Mesothelial cell of epicardium (in vitro differentiated cells): ENCODE measurements at regions not wholly inside any gene's neighbourhood (a gene's known extent, or its start where the extent isn't known, plus 50 kb on each side); places are given as distances from the start of the nearest gene placed in this dataset.
"Not testable (repeated sequence)": the region's sequence is repeated elsewhere in the genome, so short reads cannot be mapped to it uniquely, and the experiment has no call there.

ENCODE experiments used
- DNase-seq, 2 experiments: peaks; one replicate each; pipeline ENCODE4 v3.0.0; 2021; ENCODE audit warnings: low spot score in 2 of 2; ENCODE audit not compliant: unreplicated experiment in 2 of 2
- H3K27ac Mint-ChIP-seq: 2 replicates; pipeline ENCODE4 v1.8.0; 2021; ENCODE audit warnings: mixed read lengths
- H3K27me3 Mint-ChIP-seq: 2 replicates; pipeline ENCODE4 v1.8.0; 2021; ENCODE audit warnings: low read depth, mixed read lengths
- H3K36me3 Mint-ChIP-seq: 2 replicates; pipeline ENCODE4 v1.8.0; 2021; ENCODE audit warnings: mixed read lengths
- H3K4me1 Mint-ChIP-seq: 2 replicates; pipeline ENCODE4 v1.8.0; 2021; ENCODE audit warnings: mixed read lengths
- H3K4me3 Mint-ChIP-seq: 2 replicates; pipeline ENCODE4 v1.8.0; 2021; ENCODE audit warnings: mild to moderate bottlenecking, moderate library complexity, mixed read lengths
- H3K9me3 Mint-ChIP-seq: 2 replicates; pipeline ENCODE4 v1.8.0; 2021; ENCODE audit warnings: mixed read lengths
- CTCF ChIP-seq: fragments of 200-600 bp; sonication (generic); IDR thresholded peaks from one replicate; pipeline ENCODE4 v1.5.0; 2021; ENCODE audit warnings: antibody characterized with exemption; ENCODE audit not compliant: unreplicated experiment

GRCh38 chr12:87202189-87202588 lies 827.0 kb downstream of the C12orf50 start:
- no peak for TF ChIP-seq CTCF
- no peaks in the 10 kb centered on the region for H3K27me3 Mint-ChIP-seq
- H3K36me3 Mint-ChIP-seq, result peaks cover 9% of the 10 kb centered on the region
- no peak overlapping the region for H3K4me3 Mint-ChIP-seq
- H3K27ac Mint-ChIP-seq, result no peak overlapping the region
- H3K9me3 Mint-ChIP-seq, result peaks cover 37% of the 10 kb centered on the region
- H3K4me1 Mint-ChIP-seq, result peaks cover 3% of the 10 kb centered on the region
- DNase-seq, result no peak

- no peak for TF ChIP-seq CTCF
- peaks cover 32% of the 10 kb centered on the region for H3K9me3 Mint-ChIP-seq
- DNase-seq, result no peak
- H3K4me3 Mint-ChIP-seq, result no peak overlapping the region
- H3K27ac Mint-ChIP-seq, result no peak overlapping the region
- no peaks in the 10 kb centered on the region for H3K27me3 Mint-ChIP-seq
- H3K36me3 Mint-ChIP-seq, result peaks cover 3% of the 10 kb centered on the region
- H3K4me1 Mint-ChIP-seq, result peaks cover 3% of the 10 kb centered on the region
Measured at GRCh38 chr12:87201598-87201997, 827.6 kb downstream of the C12orf50 start.

- no peak for DNase-seq
- no peak overlapping the region for H3K4me3 Mint-ChIP-seq
- no peak overlapping the region for H3K27ac Mint-ChIP-seq
- TF ChIP-seq CTCF, result no peak
- H3K27me3 Mint-ChIP-seq, result no peaks in the 10 kb centered on the region
- H3K4me1 Mint-ChIP-seq, result peaks cover 3% of the 10 kb centered on the region
- peaks cover 2% of the 10 kb centered on the region for H3K36me3 Mint-ChIP-seq
- H3K9me3 Mint-ChIP-seq, result peaks cover 21% of the 10 kb centered on the region
Measured at GRCh38 chr12:87200289-87200979, 828.8 kb downstream of the C12orf50 start.

GRCh38 chr12:87198181-87198580 lies 831.0 kb downstream of the C12orf50 start:
- no peak for TF ChIP-seq CTCF
- no peaks in the 10 kb centered on the region for H3K36me3 Mint-ChIP-seq
- no peak for DNase-seq
- peaks cover 5% of the 10 kb centered on the region for H3K9me3 Mint-ChIP-seq
- no peak overlapping the region for H3K27ac Mint-ChIP-seq
- H3K27me3 Mint-ChIP-seq, result no peaks in the 10 kb centered on the region
- no peak overlapping the region for H3K4me3 Mint-ChIP-seq
- peaks cover 3% of the 10 kb centered on the region for H3K4me1 Mint-ChIP-seq

- H3K36me3 Mint-ChIP-seq, result no peaks in the 10 kb centered on the region
Measured at GRCh38 chr12:87196321-87196720, 832.9 kb downstream of the C12orf50 start.

GRCh38 chr12:87194389-87194788 lies 834.8 kb downstream of the C12orf50 start:
- H3K27ac Mint-ChIP-seq, H3K4me1 Mint-ChIP-seq, H3K36me3 Mint-ChIP-seq, DNase-seq, H3K27me3 Mint-ChIP-seq, H3K4me3 Mint-ChIP-seq, H3K9me3 Mint-ChIP-seq: not testable (repeated sequence)

More at GRCh38 chr12:87196321-87196720, 832.9 kb downstream of the C12orf50 start:
- TF ChIP-seq CTCF, result no peak
- no peak overlapping the region for H3K4me3 Mint-ChIP-seq
- no peaks in the 10 kb centered on the region for H3K4me1 Mint-ChIP-seq
- peaks cover 5% of the 10 kb centered on the region for H3K9me3 Mint-ChIP-seq
- no peaks in the 10 kb centered on the region for H3K27me3 Mint-ChIP-seq
- no peak overlapping the region for H3K27ac Mint-ChIP-seq
- DNase-seq, result no peak
